Heart right ventricle (tissue), 16 donors: ENCODE measurements at regions not wholly inside any gene's neighbourhood (a gene's known extent, or its start where the extent isn't known, plus 50 kb on each side); places are given as distances from the start of the nearest gene placed in this dataset.

Experiments
- ATAC-seq, 8 donors: fragments of 200-7000 bp; cut with Tn5 transposase; one replicate each; pipeline ENCODE4 v1.9.1; 2020; ENCODE audit warnings: mild to moderate bottlenecking in 8 of 8, moderate library complexity in 8 of 8, moderate number of reproducible peaks in 1 of 8
- DNase-seq, 2 donors: peaks; one replicate each; pipeline ENCODE4 v3.0.0-alpha.2; 2020
- H3K27ac ChIP-seq, 10 donors: fragments of 200-600 bp; sonication (generic) in 2 of 10; one replicate each; pipeline versions ENCODE4 v1.5.0 to v1.8.0; 2020 to 2022; ENCODE audit warnings: mild to moderate bottlenecking in 3 of 10
- H3K27me3 ChIP-seq, 7 donors: fragments of 200-600 bp; one replicate each; pipeline ENCODE4 v1.8.0; 2021 to 2022; ENCODE audit warnings: mild to moderate bottlenecking in 2 of 7
- H3K36me3 ChIP-seq, 9 donors: fragments of 200-600 bp; sonication (generic) in 1 of 9; one replicate each; pipeline versions ENCODE4 v1.5.0 to v1.8.0; 2020 to 2022; ENCODE audit warnings: mild to moderate bottlenecking in 2 of 9
- H3K4me1 ChIP-seq, 9 donors: fragments of 200-600 bp; sonication (generic) in 1 of 9; one replicate each; pipeline versions ENCODE4 v1.5.0 to v1.8.0; 2020 to 2022; ENCODE audit warnings: mild to moderate bottlenecking in 4 of 9
- H3K4me3 ChIP-seq, 10 donors: fragments of 200-600 bp; sonication (generic) in 2 of 10; one replicate each; pipeline versions ENCODE4 v1.5.0 to v1.8.0; 2020 to 2022; ENCODE audit warnings: mild to moderate bottlenecking in 7 of 10, moderate library complexity in 2 of 10
- H3K9me3 ChIP-seq, 11 donors: fragments of 200-600 bp in 10 of 11; sonication (generic) in 2 of 11; one replicate each; pipeline versions ENCODE4 v1.5.0 to v1.8.0; 2013 to 2022; ENCODE audit warnings: mild to moderate bottlenecking in 2 of 11, control low read depth in 1 of 11, moderate library complexity in 1 of 11
- WGBS, 2 donors: extraction: QIAGEN DNeasy Blood & Tissue Kit; methylation state at CpG; one replicate each; pipeline ENCODE4 v1.1.7; 2013; ENCODE audit warnings: inconsistent platforms in 1 of 2; 5-methylcytosine and 5-hydroxymethylcytosine counted together
- intact Hi-C, 10 donors: fragments of 100-400 bp; cut with DNase I; formaldehyde crosslinking; loops; one replicate each; pipeline versions ENCODE4 v1.11.1 to v1.14.2; 2022
- TF ChIP-seq, protein P1 (sequence below), 9 donors: fragments of 200-600 bp; sonication (generic) in 2 of 9; IDR thresholded peaks; one replicate each; pipeline versions ENCODE4 v1.5.0 to v1.8.0; 2021 to 2022; ENCODE audit warnings: antibody characterized with exemption in 9 of 9, mild to moderate bottlenecking in 5 of 9, moderate library complexity in 1 of 9
- donor health status: Arrhythmogenic right ventricular cardiomyopathy.
- donor health status: ischemic (EF 13 %, LVEDD 7.1; RV severe dilation, severe dysfunction).
- donor health status: healthy with polysubstance abuse.
- donor health status: DM: no; HTN: yes; CAD: no.
- donor health status: DM: no; HTN: no; CAD: no.
- donor health status: ischemic (EF 25% LVEDD 6.9; RV normal size, moderate dysfunction).
- donor health status: ischemic (EF 25% LVEDD 5.7; RV mildly dilated, moderate dysfunction).
- donor health status: healthy.
- donor health status: DM: yes; HTN: yes; CAD: no.
- donor health status: Ischemic cardiomyopathy.
- donor health status: ischemic (EF 35%, LVEDD 5.7; RV mildly dilated, moderate dysfunction).
- donor health status: nonischemic (EF 11% LVEDD 7.7; RV severe dilation, severe dysfunction).
- donor health status: DM: yes; HTN: yes; CAD: no.
- donor health status: PGD.
- donor health status: ischemic (EF 29% LVEDD 5.4; RV normal size, mild dysfunction).
- donor health status: nonischemic (EF 23%, LVEDD 6.1; RV moderate dilation, normal function).

DNA sequence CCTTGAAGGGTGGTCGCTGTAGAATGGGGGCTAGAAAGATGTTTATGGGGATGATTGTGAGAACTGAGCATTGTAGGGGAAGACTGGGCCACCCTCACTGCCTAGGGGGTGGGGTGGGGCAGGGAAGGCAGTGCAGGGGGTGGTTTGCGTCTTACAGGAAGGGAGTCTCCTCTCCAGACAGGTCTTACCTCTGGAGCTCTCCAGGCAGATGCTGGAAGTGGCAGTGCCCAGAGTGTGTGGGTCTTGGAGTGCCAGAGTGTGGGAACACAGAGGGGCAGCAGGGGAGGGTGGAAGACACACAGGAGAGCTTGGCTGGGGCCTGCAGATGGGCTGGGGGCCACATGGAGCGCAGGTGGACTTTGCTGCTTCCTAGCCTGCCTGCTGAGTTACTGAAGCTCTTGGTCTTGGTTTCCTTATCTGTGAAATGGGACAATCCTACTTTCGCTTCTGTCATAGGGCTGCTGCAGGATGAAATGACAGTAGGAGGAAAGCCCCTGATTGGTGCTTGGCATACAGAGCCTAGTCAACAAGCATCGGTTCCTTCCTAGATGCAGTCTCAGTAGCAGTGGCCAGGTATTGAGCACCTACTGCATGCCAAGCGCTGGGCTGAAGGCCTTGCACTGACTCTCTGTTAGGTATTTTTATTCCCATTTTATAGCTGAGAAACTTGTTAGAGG, 118.3 kb downstream of the SLC25A47 start:
- Histone ChIP-seq H3K4me3 (no peak overlapping the region), H3K9me3 (no peaks in the 10 kb centered on the region), H3K36me3 (no peaks in the 10 kb centered on the region), H3K27ac (peak overlapping the region in 1 of 10 donors; percentile 61), H3K4me1 (peaks cover 6 to 34% (median 24%) of the 10 kb centered on the region in 9 donors), H3K27me3 (no peaks in the 10 kb centered on the region)
- intact Hi-C loops, result loop anchor here in 9 of 10 donors (2.0 to 10.0 kb wide), 6 partner anchors 203 to 741 kb away; no protein-coding TSS in a partner anchor
- TF ChIP-seq, protein P1, sequence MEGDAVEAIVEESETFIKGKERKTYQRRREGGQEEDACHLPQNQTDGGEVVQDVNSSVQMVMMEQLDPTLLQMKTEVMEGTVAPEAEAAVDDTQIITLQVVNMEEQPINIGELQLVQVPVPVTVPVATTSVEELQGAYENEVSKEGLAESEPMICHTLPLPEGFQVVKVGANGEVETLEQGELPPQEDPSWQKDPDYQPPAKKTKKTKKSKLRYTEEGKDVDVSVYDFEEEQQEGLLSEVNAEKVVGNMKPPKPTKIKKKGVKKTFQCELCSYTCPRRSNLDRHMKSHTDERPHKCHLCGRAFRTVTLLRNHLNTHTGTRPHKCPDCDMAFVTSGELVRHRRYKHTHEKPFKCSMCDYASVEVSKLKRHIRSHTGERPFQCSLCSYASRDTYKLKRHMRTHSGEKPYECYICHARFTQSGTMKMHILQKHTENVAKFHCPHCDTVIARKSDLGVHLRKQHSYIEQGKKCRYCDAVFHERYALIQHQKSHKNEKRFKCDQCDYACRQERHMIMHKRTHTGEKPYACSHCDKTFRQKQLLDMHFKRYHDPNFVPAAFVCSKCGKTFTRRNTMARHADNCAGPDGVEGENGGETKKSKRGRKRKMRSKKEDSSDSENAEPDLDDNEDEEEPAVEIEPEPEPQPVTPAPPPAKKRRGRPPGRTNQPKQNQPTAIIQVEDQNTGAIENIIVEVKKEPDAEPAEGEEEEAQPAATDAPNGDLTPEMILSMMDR (IDR thresholded peaks at IDR 0.05), result no peak
- no peak for ATAC-seq
- 88 to 93% methylated on average over 6 of the region's 6 CpGs for WGBS, 2 donors
- no peak for DNase-seq

DNA sequence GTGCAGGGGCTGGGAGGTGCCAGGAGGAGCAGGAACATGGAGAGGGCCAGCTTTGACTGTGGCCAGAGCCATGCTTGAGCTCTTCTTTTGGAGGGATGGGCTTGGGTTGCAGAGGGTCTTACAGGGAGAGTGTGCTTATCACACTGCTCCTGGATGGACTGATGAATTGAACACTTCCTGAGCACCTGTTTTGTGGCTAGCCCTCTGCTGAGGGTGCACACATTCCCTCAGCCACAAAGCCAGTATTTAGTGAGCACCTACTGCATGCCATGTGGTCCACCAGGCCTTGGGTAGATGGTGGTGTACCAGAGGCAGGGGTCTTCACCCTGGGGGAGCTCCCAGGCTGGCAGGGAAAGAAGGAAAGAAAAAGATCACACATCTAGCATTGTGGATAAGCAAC, 118.9 kb downstream of the SLC25A47 start:
- intact Hi-C loops, result loop anchor here in 7 of 10 donors (5.0 to 10.0 kb wide), 4 partner anchors 203 to 740 kb away; no protein-coding TSS in a partner anchor
- H3K27me3 ChIP-seq, result no peaks in the 10 kb centered on the region
- no peak overlapping the region for H3K4me3 ChIP-seq
- no peak overlapping the region for H3K27ac ChIP-seq
- TF ChIP-seq, protein P1 (IDR thresholded peaks at IDR 0.05), result no peak
- no peaks in the 10 kb centered on the region for H3K36me3 ChIP-seq
- no peaks in the 10 kb centered on the region for H3K9me3 ChIP-seq
- ATAC-seq, result no peak
- H3K4me1 ChIP-seq, result peaks cover 6 to 34% (median 24%) of the 10 kb centered on the region in 9 donors
- no peak for DNase-seq

DNA sequence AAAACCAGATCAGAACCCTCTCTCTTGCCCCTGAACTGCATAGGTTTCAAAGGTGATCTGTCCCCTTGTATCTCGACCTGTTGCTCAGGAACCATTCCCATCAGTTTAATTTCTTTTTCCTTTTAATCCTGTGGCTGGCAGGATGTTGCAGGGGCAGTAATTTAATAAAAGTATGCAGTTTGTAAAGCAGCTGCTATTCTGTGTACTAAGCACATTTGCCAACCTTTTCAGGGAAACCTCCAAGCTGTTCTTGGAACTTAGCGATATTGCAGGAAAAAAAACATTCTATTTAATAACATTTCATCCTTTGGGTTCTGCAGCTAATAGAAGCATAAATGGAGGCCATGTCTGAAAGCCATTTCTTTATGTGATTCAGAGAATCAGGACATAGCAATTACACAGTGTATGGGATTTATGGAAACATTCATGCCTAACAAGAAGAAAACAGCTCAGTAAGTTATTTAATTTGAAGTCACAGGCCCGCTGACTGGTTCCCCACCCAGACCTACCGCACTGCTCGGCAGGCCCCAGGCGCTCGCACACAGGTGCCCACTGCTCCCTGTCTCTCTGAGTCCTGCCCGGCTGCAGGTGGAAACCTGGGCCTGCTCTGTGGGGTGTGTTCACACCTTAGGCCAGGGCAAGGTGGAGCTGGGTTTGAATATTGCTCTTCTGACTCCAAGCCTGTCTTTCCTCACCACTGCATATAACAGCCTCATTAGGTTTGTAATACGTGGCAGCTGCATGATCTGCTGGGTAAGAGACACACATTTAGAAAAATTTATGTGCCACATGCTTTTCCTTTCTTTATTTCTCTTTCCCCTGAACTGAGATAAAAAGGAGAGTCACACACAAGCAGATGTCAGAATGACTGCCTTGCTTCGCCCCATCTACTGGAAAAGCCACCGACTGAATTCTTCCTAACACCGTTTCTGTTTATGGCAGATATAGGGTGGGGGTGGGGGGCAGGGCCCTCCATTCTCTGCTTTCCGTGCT, 119.7 kb downstream of the SLC25A47 start:
- DNase-seq (no peak), ATAC-seq (no peak)
- intact Hi-C loops, result loop anchor here in 7 of 10 donors (5.0 to 10.0 kb wide), 4 partner anchors 202 to 740 kb away; no protein-coding TSS in a partner anchor

DNA sequence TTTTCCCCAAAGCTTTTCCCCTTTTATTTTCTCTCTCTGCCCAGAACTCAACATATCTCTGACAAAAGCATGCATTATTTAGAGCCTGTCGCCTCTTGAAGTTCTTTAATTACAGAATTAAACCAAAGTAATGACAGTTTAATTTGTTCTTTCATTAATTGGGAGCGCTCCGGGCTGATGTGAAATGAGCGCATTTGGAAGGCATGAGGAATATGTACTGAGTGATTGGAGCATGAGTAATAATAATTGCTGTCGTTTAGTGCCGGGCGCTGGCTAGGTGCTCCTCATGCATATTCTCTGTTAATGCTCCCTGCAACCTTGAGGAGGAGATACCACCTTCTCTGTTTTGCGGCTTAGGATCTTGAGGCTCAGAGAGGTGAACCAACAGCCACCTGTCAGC, 120.5 kb downstream of the SLC25A47 start:
- no peak for ATAC-seq
- no peak for DNase-seq
- Histone ChIP-seq H3K27ac (no peak overlapping the region), H3K4me3 (no peak overlapping the region), H3K9me3 (no peaks in the 10 kb centered on the region), H3K27me3 (no peaks in the 10 kb centered on the region), H3K36me3 (no peaks in the 10 kb centered on the region), H3K4me1 (peaks cover 6 to 34% (median 24%) of the 10 kb centered on the region in 9 donors)
- 91 to 94% methylated on average over 8 of the region's 8 CpGs for WGBS, 2 donors
- TF ChIP-seq, protein P1 (IDR thresholded peaks at IDR 0.05), result no peak
- intact Hi-C loops, result loop anchor here in 7 of 10 donors (5.0 to 10.0 kb wide), 4 partner anchors 201 to 739 kb away; no protein-coding TSS in a partner anchor

More for the DNA sequence above, 119.7 kb downstream of the SLC25A47 start:
- Histone ChIP-seq H3K36me3 (no peaks in the 10 kb centered on the region), H3K9me3 (no peaks in the 10 kb centered on the region), H3K4me1 (peaks cover 6 to 34% (median 24%) of the 10 kb centered on the region in 9 donors), H3K4me3 (no peak overlapping the region), H3K27me3 (no peaks in the 10 kb centered on the region), H3K27ac (no peak overlapping the region)
- WGBS, 2 donors, result 87 to 88% methylated on average over 13 of the region's 13 CpGs
- TF ChIP-seq, protein P1 (IDR thresholded peaks at IDR 0.05), result no peak
